ENCODE measurements at regions not wholly inside any gene's neighbourhood (a gene's known extent, or its start where the extent isn't known, plus 50 kb on each side); places are given as distances from the start of the nearest gene placed in this dataset.

GRCh38 chr9:108158236-108158995 is 668.8 kb upstream of the KLF4 start:
- no peak for TF ChIP-seq POLR2A (IDR thresholded peaks at IDR 0.05)
- TF ChIP-seq, protein P1, sequence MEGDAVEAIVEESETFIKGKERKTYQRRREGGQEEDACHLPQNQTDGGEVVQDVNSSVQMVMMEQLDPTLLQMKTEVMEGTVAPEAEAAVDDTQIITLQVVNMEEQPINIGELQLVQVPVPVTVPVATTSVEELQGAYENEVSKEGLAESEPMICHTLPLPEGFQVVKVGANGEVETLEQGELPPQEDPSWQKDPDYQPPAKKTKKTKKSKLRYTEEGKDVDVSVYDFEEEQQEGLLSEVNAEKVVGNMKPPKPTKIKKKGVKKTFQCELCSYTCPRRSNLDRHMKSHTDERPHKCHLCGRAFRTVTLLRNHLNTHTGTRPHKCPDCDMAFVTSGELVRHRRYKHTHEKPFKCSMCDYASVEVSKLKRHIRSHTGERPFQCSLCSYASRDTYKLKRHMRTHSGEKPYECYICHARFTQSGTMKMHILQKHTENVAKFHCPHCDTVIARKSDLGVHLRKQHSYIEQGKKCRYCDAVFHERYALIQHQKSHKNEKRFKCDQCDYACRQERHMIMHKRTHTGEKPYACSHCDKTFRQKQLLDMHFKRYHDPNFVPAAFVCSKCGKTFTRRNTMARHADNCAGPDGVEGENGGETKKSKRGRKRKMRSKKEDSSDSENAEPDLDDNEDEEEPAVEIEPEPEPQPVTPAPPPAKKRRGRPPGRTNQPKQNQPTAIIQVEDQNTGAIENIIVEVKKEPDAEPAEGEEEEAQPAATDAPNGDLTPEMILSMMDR (IDR thresholded peaks at IDR 0.05), result no peak

All from right lobe of liver (tissue), 4 donors.